ENCODE measurements at regions not wholly inside any gene's neighbourhood (a gene's known extent, or its start where the extent isn't known, plus 50 kb on each side); places are given as distances from the start of the nearest gene placed in this dataset.

GRCh38 chr9:12274577-12274976 lies 418.6 kb upstream of the TYRP1 start:
- no peak for DNase-seq (ENCODE audit: extremely low spot score, unreplicated experiment)
- Mint-ChIP-seq H3K4me1 (ENCODE audit: unreplicated experiment) (peaks cover 8% of the 10 kb centered on the region), H3K4me3 (no peak overlapping the region), H3K27me3 (no peaks in the 10 kb centered on the region), H3K27ac (no peak overlapping the region), H3K9me3 (no peaks in the 10 kb centered on the region), H3K36me3 (no peaks in the 10 kb centered on the region)
- TF ChIP-seq CTCF (conservative IDR thresholded peaks at IDR 0.05) = no peak

GRCh38 chr9:12276505-12276904 lies 416.7 kb upstream of the TYRP1 start:
- Mint-ChIP-seq H3K9me3 (peaks cover 7% of the 10 kb centered on the region), H3K27me3 (no peaks in the 10 kb centered on the region), H3K36me3 (no peaks in the 10 kb centered on the region), H3K4me3 (no peak overlapping the region), H3K27ac (no peak overlapping the region), H3K4me1 (ENCODE audit: unreplicated experiment) (peaks cover 8% of the 10 kb centered on the region)
- DNase-seq (ENCODE audit: extremely low spot score, unreplicated experiment) = no peak
- TF ChIP-seq CTCF (conservative IDR thresholded peaks at IDR 0.05) = no peak

- H3K4me3 Mint-ChIP-seq = no peak overlapping the region
- TF ChIP-seq CTCF (conservative IDR thresholded peaks at IDR 0.05) = no peak
- no peaks in the 10 kb centered on the region for H3K27me3 Mint-ChIP-seq
- peaks cover 5% of the 10 kb centered on the region for H3K9me3 Mint-ChIP-seq
- no peaks in the 10 kb centered on the region for H3K4me1 Mint-ChIP-seq (ENCODE audit: unreplicated experiment)
- no peaks in the 10 kb centered on the region for H3K36me3 Mint-ChIP-seq
- no peak for DNase-seq (ENCODE audit: extremely low spot score, unreplicated experiment)
- no peak overlapping the region for H3K27ac Mint-ChIP-seq
These were observed 403.5 kb upstream of the TYRP1 start for GRCh38 chr9:12289711-12290110.

GRCh38 chr9:12290166-12290869 lies 402.9 kb upstream of the TYRP1 start:
- H3K4me3 Mint-ChIP-seq = no peak overlapping the region
- no peak for TF ChIP-seq CTCF (conservative IDR thresholded peaks at IDR 0.05)
- no peaks in the 10 kb centered on the region for H3K27me3 Mint-ChIP-seq
- H3K4me1 Mint-ChIP-seq (ENCODE audit: unreplicated experiment) = no peaks in the 10 kb centered on the region
- no peak overlapping the region for H3K27ac Mint-ChIP-seq
- no peaks in the 10 kb centered on the region for H3K36me3 Mint-ChIP-seq
- H3K9me3 Mint-ChIP-seq = peaks cover 5% of the 10 kb centered on the region
- no peak for DNase-seq (ENCODE audit: extremely low spot score, unreplicated experiment)

- Mint-ChIP-seq H3K27me3 (no peaks in the 10 kb centered on the region), H3K4me3 (no peak overlapping the region), H3K9me3 (peaks cover 9% of the 10 kb centered on the region), H3K4me1 (ENCODE audit: unreplicated experiment) (no peaks in the 10 kb centered on the region), H3K27ac (no peak overlapping the region), H3K36me3 (no peaks in the 10 kb centered on the region)
- no peak for TF ChIP-seq CTCF (conservative IDR thresholded peaks at IDR 0.05)
- no peak for DNase-seq (ENCODE audit: extremely low spot score, unreplicated experiment)
These were observed 388.0 kb upstream of the TYRP1 start for GRCh38 chr9:12305211-12305610.

Data from type B pancreatic cell (in vitro differentiated cells).